ENCODE measurements at regions not wholly inside any gene's neighbourhood (a gene's known extent, or its start where the extent isn't known, plus 50 kb on each side); places are given as distances from the start of the nearest gene placed in this dataset.
"Not testable (repeated sequence)": the region's sequence is repeated elsewhere in the genome, so short reads cannot be mapped to it uniquely, and the experiment has no call there.

GRCh38 chr6:67538032-67538431 lies 1097.0 kb upstream of the ADGRB3 start:
- Mint-ChIP-seq H3K27ac (no peak overlapping the region), H3K27me3 (ENCODE audit: low read depth) (no peaks in the 10 kb centered on the region), H3K9me3 (ENCODE audit: insufficient read depth) (peaks cover 36% of the 10 kb centered on the region), H3K4me1 (ENCODE audit: low read depth) (no peaks in the 10 kb centered on the region), H3K4me3 (no peak overlapping the region), H3K36me3 (ENCODE audit: low read depth) (no peaks in the 10 kb centered on the region)
- POLR2A ChIA-PET = no interaction called here
- ATAC-seq = no peak
- DNase-seq = no peak
- CTCF ChIA-PET = no interaction called here

GRCh38 chr6:67535946-67536345 lies 1099.1 kb upstream of the ADGRB3 start:
- H3K4me3 Mint-ChIP-seq = no peak overlapping the region
- H3K9me3 Mint-ChIP-seq (ENCODE audit: insufficient read depth) = peaks cover 38% of the 10 kb centered on the region
- ATAC-seq (no peak), DNase-seq (no peak)
- H3K27ac Mint-ChIP-seq = no peak overlapping the region
- no peaks in the 10 kb centered on the region for H3K27me3 Mint-ChIP-seq (ENCODE audit: low read depth)
- POLR2A ChIA-PET = no interaction called here
- H3K36me3 Mint-ChIP-seq (ENCODE audit: low read depth) = no peaks in the 10 kb centered on the region
- H3K4me1 Mint-ChIP-seq (ENCODE audit: low read depth) = no peaks in the 10 kb centered on the region
- CTCF ChIA-PET = no interaction called here

- H3K27me3 Mint-ChIP-seq (ENCODE audit: low read depth) = no peaks in the 10 kb centered on the region
- peaks cover 21% of the 10 kb centered on the region for H3K9me3 Mint-ChIP-seq (ENCODE audit: insufficient read depth)
- ChIA-PET CTCF (no interaction called here), POLR2A (no interaction called here)
- DNase-seq (no peak), ATAC-seq (no peak)
- no peaks in the 10 kb centered on the region for H3K4me1 Mint-ChIP-seq (ENCODE audit: low read depth)
- H3K27ac Mint-ChIP-seq = no peak overlapping the region
- no peaks in the 10 kb centered on the region for H3K36me3 Mint-ChIP-seq (ENCODE audit: low read depth)
- H3K4me3 Mint-ChIP-seq = no peak overlapping the region
Observed at GRCh38 chr6:67506352-67506751, 1128.7 kb upstream of the ADGRB3 start.

DNA sequence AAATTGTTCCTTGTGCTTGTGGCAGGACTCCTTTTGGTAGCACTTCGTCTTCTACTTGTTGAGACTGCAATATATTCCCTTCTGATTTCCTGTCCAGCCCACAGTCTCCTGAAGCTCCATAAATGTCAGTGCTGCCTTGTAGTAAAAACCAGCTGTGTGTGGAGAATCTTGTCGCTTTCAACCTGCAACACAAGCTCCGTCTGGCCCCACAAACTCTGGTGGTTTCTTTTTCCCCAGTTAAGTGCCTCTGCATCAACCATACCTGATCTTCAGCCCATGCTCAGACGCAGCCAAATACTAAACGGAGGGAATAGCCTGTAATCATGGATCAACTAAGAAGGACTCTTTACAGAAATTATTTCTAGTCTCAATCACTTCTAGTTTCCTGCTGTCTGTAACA lies 1133.3 kb upstream of the ADGRB3 start:
- ChIA-PET POLR2A (no interaction called here), CTCF (no interaction called here)
- peaks cover 3% of the 10 kb centered on the region for H3K9me3 Mint-ChIP-seq (ENCODE audit: insufficient read depth)
- no peak overlapping the region for H3K27ac Mint-ChIP-seq
- H3K4me1 Mint-ChIP-seq (ENCODE audit: low read depth) = no peaks in the 10 kb centered on the region
- H3K27me3 Mint-ChIP-seq (ENCODE audit: low read depth) = no peaks in the 10 kb centered on the region
- no peak overlapping the region for H3K4me3 Mint-ChIP-seq
- DNase-seq (no peak), ATAC-seq (no peak)
- H3K36me3 Mint-ChIP-seq (ENCODE audit: low read depth) = no peaks in the 10 kb centered on the region

GRCh38 chr6:67497749-67498148 lies 1137.3 kb upstream of the ADGRB3 start:
- no peak for DNase-seq
- POLR2A ChIA-PET = no interaction called here
- ATAC-seq = no peak
- Mint-ChIP-seq H3K27me3 (ENCODE audit: low read depth) (no peaks in the 10 kb centered on the region), H3K27ac (no peak overlapping the region), H3K36me3 (ENCODE audit: low read depth) (no peaks in the 10 kb centered on the region), H3K9me3 (ENCODE audit: insufficient read depth) (peaks cover 13% of the 10 kb centered on the region), H3K4me3 (no peak overlapping the region), H3K4me1 (ENCODE audit: low read depth) (no peaks in the 10 kb centered on the region)
- CTCF ChIA-PET = no interaction called here

DNA sequence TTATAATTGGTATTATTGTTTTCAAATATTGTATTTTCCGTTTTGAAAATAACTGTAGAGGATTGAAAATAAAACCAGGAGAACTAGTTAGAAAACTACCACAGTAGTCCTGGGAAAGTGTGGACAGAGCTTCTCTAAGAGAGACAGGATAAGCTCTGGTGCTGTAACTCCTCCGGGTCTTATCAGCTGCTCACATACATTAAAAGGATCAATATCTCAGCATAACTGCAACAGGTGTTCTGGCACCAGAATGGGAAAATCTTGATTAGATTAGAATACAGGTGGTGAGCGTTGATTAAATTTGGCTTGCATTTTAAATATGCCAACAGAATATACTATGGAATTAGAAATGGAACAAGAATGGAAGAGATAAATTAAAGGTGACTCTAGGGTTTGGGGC lies 1138.9 kb upstream of the ADGRB3 start:
- no peak overlapping the region for H3K4me3 Mint-ChIP-seq
- H3K9me3 Mint-ChIP-seq (ENCODE audit: insufficient read depth) = peaks cover 23% of the 10 kb centered on the region
- H3K4me1 Mint-ChIP-seq (ENCODE audit: low read depth) = no peaks in the 10 kb centered on the region
- no peaks in the 10 kb centered on the region for H3K27me3 Mint-ChIP-seq (ENCODE audit: low read depth)
- DNase-seq (no peak), ATAC-seq (no peak)
- ChIA-PET POLR2A (no interaction called here), CTCF (no interaction called here)
- H3K27ac Mint-ChIP-seq = no peak overlapping the region
- no peaks in the 10 kb centered on the region for H3K36me3 Mint-ChIP-seq (ENCODE audit: low read depth)

DNA sequence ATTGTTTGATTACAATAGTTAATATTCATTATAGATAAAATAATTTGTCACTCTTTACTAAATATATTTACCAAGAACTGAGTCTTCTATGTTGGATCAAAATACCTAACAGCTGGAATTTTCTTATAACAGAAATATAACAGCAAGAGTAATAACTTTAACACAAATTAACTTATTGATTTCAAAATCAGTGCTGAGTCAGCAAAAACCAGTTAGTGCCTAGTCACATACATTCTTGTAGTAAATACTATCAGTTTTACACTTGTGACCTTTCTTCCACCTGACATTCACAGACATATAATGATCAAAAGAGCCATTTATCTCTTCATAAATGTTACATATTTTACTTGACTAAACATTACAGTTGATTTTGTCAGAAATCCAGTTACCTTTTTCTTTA lies 1141.4 kb upstream of the ADGRB3 start:
- no peaks in the 10 kb centered on the region for H3K27me3 Mint-ChIP-seq (ENCODE audit: low read depth)
- H3K9me3 Mint-ChIP-seq (ENCODE audit: insufficient read depth) = peaks cover 28% of the 10 kb centered on the region

GRCh38 chr6:67475700-67476099 lies 1159.4 kb upstream of the ADGRB3 start:
- no peak for ATAC-seq
- CTCF ChIA-PET = no interaction called here
- POLR2A ChIA-PET = no interaction called here
- H3K4me3 Mint-ChIP-seq = no peak overlapping the region
- no peaks in the 10 kb centered on the region for H3K27me3 Mint-ChIP-seq (ENCODE audit: low read depth)
- no peaks in the 10 kb centered on the region for H3K36me3 Mint-ChIP-seq (ENCODE audit: low read depth)
- H3K9me3 Mint-ChIP-seq (ENCODE audit: insufficient read depth) = peaks cover 11% of the 10 kb centered on the region
- no peak overlapping the region for H3K27ac Mint-ChIP-seq
- no peak for DNase-seq
- no peaks in the 10 kb centered on the region for H3K4me1 Mint-ChIP-seq (ENCODE audit: low read depth)

More for the DNA sequence above, 1141.4 kb upstream of the ADGRB3 start:
- POLR2A ChIA-PET = no interaction called here
- ATAC-seq (no peak), DNase-seq (no peak)
- Mint-ChIP-seq H3K36me3 (ENCODE audit: low read depth) (no peaks in the 10 kb centered on the region), H3K27ac (no peak overlapping the region), H3K4me3 (no peak overlapping the region), H3K4me1 (ENCODE audit: low read depth) (no peaks in the 10 kb centered on the region)
- CTCF ChIA-PET = no interaction called here

DNA sequence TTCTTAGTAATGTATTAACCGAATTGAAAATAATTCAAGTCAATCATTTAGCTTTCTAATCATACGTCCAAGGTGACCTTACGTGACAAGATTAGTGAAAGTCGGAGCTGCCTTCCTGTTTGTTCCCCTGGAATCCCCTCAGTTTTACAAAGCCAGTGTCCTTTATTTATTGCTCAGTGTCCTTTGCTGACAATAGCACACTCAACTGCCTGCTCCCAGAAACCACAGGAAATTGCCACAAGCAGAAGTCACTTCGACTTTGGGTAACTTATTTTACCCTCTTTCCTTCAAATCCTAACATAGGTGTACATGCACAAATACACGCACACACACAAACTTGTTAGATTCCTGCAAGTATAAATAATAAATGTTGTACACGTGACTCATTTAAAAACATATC lies 1167.7 kb upstream of the ADGRB3 start:
- no peaks in the 10 kb centered on the region for H3K27me3 Mint-ChIP-seq (ENCODE audit: low read depth)
- H3K27ac Mint-ChIP-seq = no peak overlapping the region
- H3K4me1 Mint-ChIP-seq (ENCODE audit: low read depth) = no peaks in the 10 kb centered on the region
- ATAC-seq (no peak), DNase-seq (no peak)
- CTCF ChIA-PET = no interaction called here
- H3K4me3 Mint-ChIP-seq = no peak overlapping the region
- POLR2A ChIA-PET = no interaction called here
- H3K9me3 Mint-ChIP-seq (ENCODE audit: insufficient read depth) = peaks cover 2% of the 10 kb centered on the region
- H3K36me3 Mint-ChIP-seq (ENCODE audit: low read depth) = no peaks in the 10 kb centered on the region

- DNase-seq; H3K27me3 Mint-ChIP-seq (ENCODE audit: low read depth); POLR2A ChIA-PET; CTCF ChIA-PET; H3K27ac Mint-ChIP-seq; H3K4me3 Mint-ChIP-seq; H3K4me1 Mint-ChIP-seq (ENCODE audit: low read depth); ATAC-seq; H3K36me3 Mint-ChIP-seq (ENCODE audit: low read depth): not testable (repeated sequence)
- peaks cover 18% of the 10 kb centered on the region for H3K9me3 Mint-ChIP-seq (ENCODE audit: insufficient read depth)
Observed at GRCh38 chr6:67462725-67463124, 1172.4 kb upstream of the ADGRB3 start.

- Mint-ChIP-seq H3K4me3 (no peak overlapping the region), H3K27me3 (ENCODE audit: low read depth) (no peaks in the 10 kb centered on the region), H3K9me3 (ENCODE audit: insufficient read depth) (peaks cover 20% of the 10 kb centered on the region), H3K36me3 (ENCODE audit: low read depth) (no peaks in the 10 kb centered on the region), H3K4me1 (ENCODE audit: low read depth) (no peaks in the 10 kb centered on the region), H3K27ac (no peak overlapping the region)
- POLR2A ChIA-PET = no interaction called here
- DNase-seq (no peak), ATAC-seq (no peak)
- CTCF ChIA-PET = no interaction called here
Observed at GRCh38 chr6:67459556-67459955, 1175.5 kb upstream of the ADGRB3 start.

DNA sequence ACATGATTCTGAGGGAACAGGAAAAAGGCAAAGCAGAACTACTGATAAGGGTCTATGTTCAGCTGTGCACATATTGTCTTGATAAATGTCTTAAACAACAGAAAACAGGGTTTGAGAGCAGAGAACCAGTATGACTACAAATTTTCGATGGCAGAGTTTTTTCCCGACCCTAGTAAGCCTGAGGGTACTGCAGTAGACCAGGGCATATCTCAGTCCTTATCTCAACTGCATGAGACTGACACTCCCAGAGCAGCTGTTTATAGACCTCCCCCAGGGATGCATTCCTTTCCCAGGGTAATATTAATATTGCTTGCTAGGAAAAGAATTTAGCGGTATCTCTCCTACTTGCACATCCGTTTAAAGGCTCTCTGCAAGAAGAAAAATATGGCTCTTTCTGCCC lies 1176.8 kb upstream of the ADGRB3 start:
- Mint-ChIP-seq H3K27me3 (ENCODE audit: low read depth) (no peaks in the 10 kb centered on the region), H3K4me1 (ENCODE audit: low read depth) (no peaks in the 10 kb centered on the region), H3K36me3 (ENCODE audit: low read depth) (no peaks in the 10 kb centered on the region), H3K27ac (no peak overlapping the region), H3K4me3 (no peak overlapping the region), H3K9me3 (ENCODE audit: insufficient read depth) (peaks cover 20% of the 10 kb centered on the region)
- ATAC-seq (no peak), DNase-seq (no peak)
- ChIA-PET CTCF (no interaction called here), POLR2A (no interaction called here)

DNA sequence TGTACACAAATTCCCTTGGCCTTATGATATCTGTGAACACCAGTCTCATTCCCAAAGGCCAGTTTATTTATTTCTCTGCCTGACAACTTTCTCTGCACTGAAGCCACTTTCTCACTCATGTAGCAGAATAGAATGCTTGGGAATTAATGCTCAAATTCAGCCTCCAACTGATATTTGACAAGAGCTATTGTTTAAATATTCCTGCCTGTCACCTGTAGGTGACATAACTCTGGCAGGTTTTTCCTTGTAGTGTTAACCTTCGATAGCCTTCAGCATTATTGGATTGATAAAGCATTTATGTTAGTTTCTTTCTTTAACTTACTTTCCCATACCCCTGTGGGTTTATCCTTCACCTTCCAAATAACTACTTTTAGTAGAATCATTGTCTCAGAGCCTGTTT lies 1183.2 kb upstream of the ADGRB3 start:
- H3K27me3 Mint-ChIP-seq (ENCODE audit: low read depth) = no peaks in the 10 kb centered on the region
- H3K9me3 Mint-ChIP-seq (ENCODE audit: insufficient read depth) = peaks cover 4% of the 10 kb centered on the region
- ATAC-seq = no peak
- ChIA-PET POLR2A (no interaction called here), CTCF (no interaction called here)
- H3K36me3 Mint-ChIP-seq (ENCODE audit: low read depth) = no peaks in the 10 kb centered on the region
- H3K4me1 Mint-ChIP-seq (ENCODE audit: low read depth) = no peaks in the 10 kb centered on the region
- H3K4me3 Mint-ChIP-seq = no peak overlapping the region
- DNase-seq = no peak
- H3K27ac Mint-ChIP-seq = no peak overlapping the region

DNA sequence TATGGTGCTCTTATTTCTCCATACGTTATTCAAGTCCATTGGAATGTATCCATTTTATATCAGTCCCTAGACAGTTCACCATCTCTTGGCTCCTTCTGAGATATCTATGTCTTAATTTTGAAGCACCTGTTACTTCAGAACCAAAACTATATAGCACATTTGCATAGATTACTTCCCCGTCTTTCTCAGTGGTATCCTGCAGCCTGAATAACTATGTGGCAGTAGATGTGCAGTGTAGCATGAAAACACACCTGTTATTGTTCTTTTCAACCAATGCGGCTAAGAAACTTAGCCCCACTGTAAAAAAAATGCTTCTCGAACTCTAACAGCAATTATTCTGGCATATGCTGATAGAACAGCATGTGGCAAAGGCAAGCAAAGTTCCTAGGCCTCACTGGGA lies 1184.4 kb upstream of the ADGRB3 start:
- no peak overlapping the region for H3K27ac Mint-ChIP-seq
- H3K4me3 Mint-ChIP-seq = no peak overlapping the region
- ChIA-PET CTCF (no interaction called here), POLR2A (no interaction called here)
- H3K9me3 Mint-ChIP-seq (ENCODE audit: insufficient read depth) = peaks cover 10% of the 10 kb centered on the region
- no peaks in the 10 kb centered on the region for H3K27me3 Mint-ChIP-seq (ENCODE audit: low read depth)
- H3K4me1 Mint-ChIP-seq (ENCODE audit: low read depth) = no peaks in the 10 kb centered on the region
- DNase-seq = no peak
- no peaks in the 10 kb centered on the region for H3K36me3 Mint-ChIP-seq (ENCODE audit: low read depth)
- ATAC-seq = no peak
